Panc1 (cell line): ENCODE measurements at regions not wholly inside any gene's neighbourhood (a gene's known extent, or its start where the extent isn't known, plus 50 kb on each side); places are given as distances from the start of the nearest gene placed in this dataset.

Source experiments
- ATAC-seq: fragments of 200-7000 bp; cut with Tn5 transposase; 2 replicates; pipeline ENCODE4 v1.9.1; 2020; ENCODE audit warnings: mild to moderate bottlenecking, moderate library complexity
- BruUV-seq: library from RNA; stranded (reverse); fragments of 400-500 nt; replicated peaks from 2 replicates; lab custom pipeline; 2021; lab: Mats Ljungman, UMichigan
- CTCF ChIA-PET: fragments of 300-600 bp; sonication (Branson Sonifier 250); formaldehyde crosslinking; loops from one replicate; lab custom pipeline; 2022; ENCODE audit warnings: antibody characterized with exemption; lab: Charles Lee
- POLR2A ChIA-PET: fragments of 300-600 bp; sonication (Branson Sonifier 250); formaldehyde crosslinking; loops from one replicate; lab custom pipeline; 2022; ENCODE audit warnings: antibody characterized with exemption; lab: Charles Lee
- DNase-seq: peaks from one replicate; pipeline ENCODE4 v3.0.0-alpha.2; 2010; ENCODE audit warnings: low read depth, low spot score
- H3K27ac ChIP-seq: 2 replicates; pipeline ENCODE4 v1.5.1; 2011; ENCODE audit warnings: mild to moderate bottlenecking, low read length, inconsistent platforms
- H3K27me3 ChIP-seq: fragments of 200-500 bp; sonication (Bioruptor generic); 2 replicates; pipeline ENCODE4 v1.6.0; 2014; ENCODE audit warnings: low read length, inconsistent platforms; ENCODE audit not compliant: control insufficient read depth, insufficient read depth
- H3K36me3 ChIP-seq: fragments of 200-500 bp; sonication (Bioruptor generic); 2 replicates; pipeline ENCODE4 v1.5.1; 2014; ENCODE audit warnings: inconsistent platforms, mild to moderate bottlenecking, low read length, moderate library complexity; ENCODE audit not compliant: control insufficient read depth, insufficient read depth
- H3K4me1 ChIP-seq: 2 replicates; pipeline ENCODE4 v1.5.1; 2011; ENCODE audit warnings: inconsistent platforms, mild to moderate bottlenecking, low read length, moderate library complexity; ENCODE audit not compliant: control insufficient read depth, insufficient read depth
- H3K4me3 ChIP-seq, 2 experiments: 2 replicates each; pipeline ENCODE4 v1.5.1; 2011 to 2012; ENCODE audit warnings: low read depth in 2 of 2, low read length in 2 of 2, mild to moderate bottlenecking in 2 of 2, inconsistent platforms in 1 of 2, moderate library complexity in 1 of 2
- H3K9me3 ChIP-seq: fragments of 200-500 bp; sonication (Bioruptor generic); 2 replicates; pipeline ENCODE4 v1.5.1; 2014; ENCODE audit warnings: low read depth, mild to moderate bottlenecking, inconsistent platforms, low read length, moderate library complexity; ENCODE audit not compliant: control insufficient read depth, insufficient read depth
- POLR2AphosphoS5 ChIP-seq: IDR thresholded peaks from 2 replicates; pipeline ENCODE4 v1.6.1; 2012; ENCODE audit warnings: mild to moderate bottlenecking, low read depth, low read length, moderate library complexity
- REST ChIP-seq, 2 experiments: IDR thresholded peaks; 2 replicates each; pipeline ENCODE4 v1.6.1; 2011 to 2012; ENCODE audit warnings: low read depth in 2 of 2, control low read depth in 1 of 2, low read length in 1 of 2, mild to moderate bottlenecking in 1 of 2, moderate library complexity in 1 of 2; ENCODE audit not compliant: insufficient read depth in 1 of 2
- SIN3A ChIP-seq: IDR thresholded peaks from 2 replicates; pipeline ENCODE4 v1.6.1; 2012; ENCODE audit warnings: low read depth, mild to moderate bottlenecking, low read length, moderate library complexity, borderline replicate concordance; ENCODE audit not compliant: insufficient read depth
- TCF7L2 ChIP-seq: IDR thresholded peaks from 2 replicates; pipeline ENCODE4 v1.6.1; 2011; ENCODE audit warnings: mild to moderate bottlenecking, low read depth, low read length, inconsistent platforms
- in situ Hi-C: cut with HindIII; loops from 2 replicates; pipeline ENCODE4 v1.10.0; 2016; ENCODE audit warnings: low sequenced_read_pairs, low pct_unique_long_range_greater_than_20kb
- intact Hi-C: fragments of 100-400 bp; cut with micrococcal nuclease; formaldehyde crosslinking; loops from one replicate; pipeline ENCODE4 v1.10.0; 2022; ENCODE audit not compliant: unreplicated experiment
- TF ChIP-seq, protein P1 (sequence below): fragments of 450-650 bp; IDR thresholded peaks from 2 replicates; pipeline ENCODE4 v1.5.1; 2017; ENCODE audit warnings: mild to moderate bottlenecking

DNA sequence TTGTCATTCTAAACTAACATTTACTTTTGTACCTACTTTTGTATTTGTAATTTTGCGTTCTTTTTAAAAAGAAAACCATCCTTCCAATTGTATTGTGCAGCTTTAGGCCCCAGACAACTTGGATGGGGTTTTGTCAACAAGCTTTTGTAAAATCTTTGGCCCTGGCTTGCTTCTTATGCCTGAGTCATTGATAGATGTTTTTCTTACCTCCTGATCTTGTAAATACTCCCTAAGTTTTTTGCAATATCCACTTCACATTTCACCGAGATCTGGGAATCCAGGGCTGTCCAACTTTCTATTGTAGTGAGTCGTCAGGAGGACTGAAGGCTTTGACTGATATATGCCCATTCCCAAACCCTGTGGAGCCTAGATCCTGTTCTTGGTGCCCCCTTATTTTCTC lies 126.9 kb upstream of the GUCY1A1 start:
- H3K4me1 ChIP-seq, result no peaks in the 10 kb centered on the region
- ATAC-seq (no peak), DNase-seq (no peak)
- intact Hi-C loops, result no loop called here
- no peak overlapping the region for H3K4me3 ChIP-seq
- in situ Hi-C loops, result no loop called here
- ChIA-PET CTCF (no interaction called here), POLR2A (no interaction called here)
- no peak overlapping the region for H3K27ac ChIP-seq
- no peaks in the 10 kb centered on the region for H3K27me3 ChIP-seq
- no TSS peak for BruUV-seq
- H3K9me3 ChIP-seq, result no peaks in the 10 kb centered on the region
- no peaks in the 10 kb centered on the region for H3K36me3 ChIP-seq
- TF ChIP-seq, protein P1, sequence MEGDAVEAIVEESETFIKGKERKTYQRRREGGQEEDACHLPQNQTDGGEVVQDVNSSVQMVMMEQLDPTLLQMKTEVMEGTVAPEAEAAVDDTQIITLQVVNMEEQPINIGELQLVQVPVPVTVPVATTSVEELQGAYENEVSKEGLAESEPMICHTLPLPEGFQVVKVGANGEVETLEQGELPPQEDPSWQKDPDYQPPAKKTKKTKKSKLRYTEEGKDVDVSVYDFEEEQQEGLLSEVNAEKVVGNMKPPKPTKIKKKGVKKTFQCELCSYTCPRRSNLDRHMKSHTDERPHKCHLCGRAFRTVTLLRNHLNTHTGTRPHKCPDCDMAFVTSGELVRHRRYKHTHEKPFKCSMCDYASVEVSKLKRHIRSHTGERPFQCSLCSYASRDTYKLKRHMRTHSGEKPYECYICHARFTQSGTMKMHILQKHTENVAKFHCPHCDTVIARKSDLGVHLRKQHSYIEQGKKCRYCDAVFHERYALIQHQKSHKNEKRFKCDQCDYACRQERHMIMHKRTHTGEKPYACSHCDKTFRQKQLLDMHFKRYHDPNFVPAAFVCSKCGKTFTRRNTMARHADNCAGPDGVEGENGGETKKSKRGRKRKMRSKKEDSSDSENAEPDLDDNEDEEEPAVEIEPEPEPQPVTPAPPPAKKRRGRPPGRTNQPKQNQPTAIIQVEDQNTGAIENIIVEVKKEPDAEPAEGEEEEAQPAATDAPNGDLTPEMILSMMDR, result no peak
- TF ChIP-seq POLR2AphosphoS5 (no peak), REST (IDR thresholded peaks at IDR 0.05; ENCODE audit: insufficient read depth in 1 of 2, low read depth in 2 of 2, low read length in 1 of 2) (no peak), TCF7L2 (no peak), SIN3A (no peak)

GRCh38 chr4:155535802-155536454 lies 130.7 kb upstream of the GUCY1A1 start:
- no peak overlapping the region for H3K4me3 ChIP-seq
- intact Hi-C loops (no loop called here), in situ Hi-C loops (no loop called here)
- TF ChIP-seq POLR2AphosphoS5 (no peak), REST (IDR thresholded peaks at IDR 0.05; ENCODE audit: insufficient read depth in 1 of 2, low read depth in 2 of 2, low read length in 1 of 2) (no peak), SIN3A (no peak), TCF7L2 (no peak)
- TF ChIP-seq, protein P1, result no peak
- H3K4me1 ChIP-seq, result no peaks in the 10 kb centered on the region
- no TSS peak for BruUV-seq
- H3K27me3 ChIP-seq, result no peaks in the 10 kb centered on the region
- no peaks in the 10 kb centered on the region for H3K9me3 ChIP-seq
- ATAC-seq, result no peak
- no peak for DNase-seq
- POLR2A ChIA-PET, result no interaction called here
- CTCF ChIA-PET, result no interaction called here
- H3K27ac ChIP-seq, result no peak overlapping the region
- H3K36me3 ChIP-seq, result no peaks in the 10 kb centered on the region
